ENCODE measurements at regions not wholly inside any gene's neighbourhood (a gene's known extent, or its start where the extent isn't known, plus 50 kb on each side); places are given as distances from the start of the nearest gene placed in this dataset.

GRCh38 chr9:105093685-105094084 is 150.8 kb upstream of the SLC44A1 start:
- Mint-ChIP-seq H3K27me3 (no peaks in the 10 kb centered on the region), H3K4me3 (ENCODE audit: low read depth) (no peak overlapping the region), H3K4me1 (ENCODE audit: low read depth) (peaks cover 2% of the 10 kb centered on the region), H3K9me3 (ENCODE audit: low read depth) (no peaks in the 10 kb centered on the region), H3K36me3 (ENCODE audit: insufficient read depth) (no peaks in the 10 kb centered on the region), H3K27ac (no peak overlapping the region)
- no peak for DNase-seq (ENCODE audit: low spot score, unreplicated experiment)
- TF ChIP-seq, protein P1, sequence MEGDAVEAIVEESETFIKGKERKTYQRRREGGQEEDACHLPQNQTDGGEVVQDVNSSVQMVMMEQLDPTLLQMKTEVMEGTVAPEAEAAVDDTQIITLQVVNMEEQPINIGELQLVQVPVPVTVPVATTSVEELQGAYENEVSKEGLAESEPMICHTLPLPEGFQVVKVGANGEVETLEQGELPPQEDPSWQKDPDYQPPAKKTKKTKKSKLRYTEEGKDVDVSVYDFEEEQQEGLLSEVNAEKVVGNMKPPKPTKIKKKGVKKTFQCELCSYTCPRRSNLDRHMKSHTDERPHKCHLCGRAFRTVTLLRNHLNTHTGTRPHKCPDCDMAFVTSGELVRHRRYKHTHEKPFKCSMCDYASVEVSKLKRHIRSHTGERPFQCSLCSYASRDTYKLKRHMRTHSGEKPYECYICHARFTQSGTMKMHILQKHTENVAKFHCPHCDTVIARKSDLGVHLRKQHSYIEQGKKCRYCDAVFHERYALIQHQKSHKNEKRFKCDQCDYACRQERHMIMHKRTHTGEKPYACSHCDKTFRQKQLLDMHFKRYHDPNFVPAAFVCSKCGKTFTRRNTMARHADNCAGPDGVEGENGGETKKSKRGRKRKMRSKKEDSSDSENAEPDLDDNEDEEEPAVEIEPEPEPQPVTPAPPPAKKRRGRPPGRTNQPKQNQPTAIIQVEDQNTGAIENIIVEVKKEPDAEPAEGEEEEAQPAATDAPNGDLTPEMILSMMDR (IDR thresholded peaks at IDR 0.05; ENCODE audit: unreplicated experiment), result no peak

DNA sequence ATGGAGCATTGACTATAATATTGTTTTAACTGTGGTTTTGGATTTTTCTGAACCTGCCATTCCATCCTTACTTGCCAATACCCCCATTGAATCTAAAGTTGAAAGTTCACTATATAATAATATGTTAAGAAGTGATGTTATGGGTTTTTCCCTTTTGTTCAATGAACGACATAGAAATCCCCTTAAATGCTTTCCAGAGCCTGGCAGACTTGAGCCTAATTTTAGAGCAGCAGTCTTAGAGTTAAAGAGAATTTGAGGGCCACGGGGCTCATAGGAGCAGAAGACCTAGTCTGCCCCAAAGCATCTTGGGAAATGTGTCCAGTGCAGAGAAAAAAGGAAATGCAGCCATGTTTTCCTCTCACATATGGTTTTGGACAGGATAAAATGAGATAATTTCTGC is 146.1 kb upstream of the SLC44A1 start:
- Mint-ChIP-seq H3K27ac (no peak overlapping the region), H3K4me3 (ENCODE audit: low read depth) (no peak overlapping the region), H3K4me1 (ENCODE audit: low read depth) (peaks cover 2% of the 10 kb centered on the region), H3K27me3 (no peaks in the 10 kb centered on the region), H3K36me3 (ENCODE audit: insufficient read depth) (no peaks in the 10 kb centered on the region), H3K9me3 (ENCODE audit: low read depth) (no peaks in the 10 kb centered on the region)
- TF ChIP-seq, protein P1 (IDR thresholded peaks at IDR 0.05; ENCODE audit: unreplicated experiment), result no peak
- DNase-seq (ENCODE audit: low spot score, unreplicated experiment), result no peak

- H3K4me1 Mint-ChIP-seq (ENCODE audit: low read depth), result no peaks in the 10 kb centered on the region
- H3K27me3 Mint-ChIP-seq, result no peaks in the 10 kb centered on the region
- no peak for DNase-seq (ENCODE audit: low spot score, unreplicated experiment)
- no peaks in the 10 kb centered on the region for H3K9me3 Mint-ChIP-seq (ENCODE audit: low read depth)
- no peak overlapping the region for H3K27ac Mint-ChIP-seq
- no peaks in the 10 kb centered on the region for H3K36me3 Mint-ChIP-seq (ENCODE audit: insufficient read depth)
- TF ChIP-seq, protein P1 (IDR thresholded peaks at IDR 0.05; ENCODE audit: unreplicated experiment), result no peak
- no peak overlapping the region for H3K4me3 Mint-ChIP-seq (ENCODE audit: low read depth)
These were observed 140.7 kb upstream of the SLC44A1 start for GRCh38 chr9:105103776-105104175.

- peaks cover 13% of the 10 kb centered on the region for H3K4me1 Mint-ChIP-seq (ENCODE audit: low read depth)
- DNase-seq (ENCODE audit: low spot score, unreplicated experiment), result no peak
- no peak overlapping the region for H3K4me3 Mint-ChIP-seq (ENCODE audit: low read depth)
- H3K27me3 Mint-ChIP-seq, result no peaks in the 10 kb centered on the region
- no peaks in the 10 kb centered on the region for H3K9me3 Mint-ChIP-seq (ENCODE audit: low read depth)
- H3K36me3 Mint-ChIP-seq (ENCODE audit: insufficient read depth), result no peaks in the 10 kb centered on the region
- TF ChIP-seq, protein P1 (IDR thresholded peaks at IDR 0.05; ENCODE audit: unreplicated experiment), result no peak
- H3K27ac Mint-ChIP-seq, result peak overlapping the region; percentile 31
These were observed 130.1 kb upstream of the SLC44A1 start for GRCh38 chr9:105114318-105114717.

GRCh38 chr9:105114964-105115728 is 129.3 kb upstream of the SLC44A1 start:
- H3K9me3 Mint-ChIP-seq (ENCODE audit: low read depth), result no peaks in the 10 kb centered on the region
- peak overlapping the region; percentile 31 for H3K27ac Mint-ChIP-seq
- no peak overlapping the region for H3K4me3 Mint-ChIP-seq (ENCODE audit: low read depth)
- H3K4me1 Mint-ChIP-seq (ENCODE audit: low read depth), result peaks cover 13% of the 10 kb centered on the region
- H3K27me3 Mint-ChIP-seq, result no peaks in the 10 kb centered on the region
- H3K36me3 Mint-ChIP-seq (ENCODE audit: insufficient read depth), result no peaks in the 10 kb centered on the region
- DNase-seq (ENCODE audit: low spot score, unreplicated experiment), result no peak
- TF ChIP-seq, protein P1 (IDR thresholded peaks at IDR 0.05; ENCODE audit: unreplicated experiment), result no peak
